ENCODE measurements at regions not wholly inside any gene's neighbourhood (a gene's known extent, or its start where the extent isn't known, plus 50 kb on each side); places are given as distances from the start of the nearest gene placed in this dataset.

DNA sequence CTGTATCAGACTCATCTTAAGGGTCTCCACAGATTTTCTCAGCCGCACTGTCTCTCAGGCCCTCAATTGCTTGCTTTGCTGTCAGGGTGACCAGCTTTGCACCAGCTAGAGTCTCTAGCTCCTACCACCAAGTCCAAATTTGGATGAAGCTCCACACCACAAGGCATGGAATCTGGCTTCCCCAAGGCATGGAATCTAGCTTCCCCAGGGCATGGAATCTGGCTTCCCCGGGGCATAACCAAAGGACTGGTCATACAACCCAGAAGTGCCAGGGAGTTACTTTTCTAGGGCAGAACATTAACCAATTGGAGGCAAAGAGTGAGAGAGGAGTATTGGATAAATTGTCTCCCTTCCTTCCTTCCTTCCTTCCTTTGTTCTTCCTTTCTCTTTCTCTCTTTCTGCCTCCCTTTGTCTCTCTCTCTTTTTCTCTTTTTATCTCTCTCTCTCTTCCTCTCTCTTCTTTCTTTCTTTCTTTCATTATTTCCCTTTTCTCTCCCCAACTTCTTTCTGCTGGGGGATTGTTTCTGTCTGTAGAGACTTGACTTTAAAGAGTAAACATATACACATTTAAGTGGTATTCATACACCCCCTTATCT lies 76.9 kb upstream of the HAO2 start:
- intact Hi-C loops (cut with DNase I): no loop called here
- DNase-seq (no peak), ATAC-seq (ENCODE audit: poor library complexity) (no peak)

DNA sequence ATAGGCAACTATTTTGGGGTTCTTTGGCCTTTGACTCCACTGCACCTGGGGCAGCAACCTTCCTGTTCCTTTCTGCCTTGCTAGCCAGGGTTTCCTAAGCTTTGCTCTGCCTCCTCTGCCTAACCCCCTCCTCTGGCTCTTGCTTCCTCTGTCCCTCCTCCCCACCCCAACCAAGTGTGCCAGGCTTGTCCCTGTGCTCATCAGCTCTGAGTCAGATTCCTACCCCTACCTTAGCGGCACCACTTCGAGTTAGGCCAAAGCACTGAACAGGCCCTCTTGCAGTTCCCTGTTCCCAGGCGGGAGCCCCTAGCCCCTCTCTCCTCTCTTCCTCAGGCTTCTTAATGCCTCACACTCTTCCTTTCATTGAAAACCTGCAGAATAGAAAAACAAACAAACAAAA lies 74.8 kb upstream of the HAO2 start:
- intact Hi-C loops (cut with DNase I): no loop called here
- ATAC-seq (ENCODE audit: poor library complexity) (no peak), DNase-seq (no peak)

DNA sequence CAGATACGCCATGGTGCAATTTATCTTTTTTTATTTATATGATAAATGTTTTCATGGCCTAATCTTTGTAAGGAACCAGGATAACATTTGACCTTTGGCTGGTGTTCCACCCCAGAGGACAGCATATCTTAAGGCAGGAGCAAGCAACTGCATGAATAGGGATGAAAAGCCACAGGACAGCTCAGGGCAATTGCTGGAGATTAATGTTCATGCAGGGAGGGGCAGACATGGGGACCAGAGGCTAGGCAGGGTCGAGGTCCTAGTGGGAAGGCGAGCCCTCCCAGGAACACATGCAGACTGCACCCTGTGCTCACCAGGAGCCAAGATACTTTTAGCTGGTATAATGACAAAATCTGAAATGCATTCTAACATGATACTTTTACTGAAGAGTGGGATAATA lies 74.4 kb upstream of the HAO2 start:
- ATAC-seq (ENCODE audit: poor library complexity) (no peak), DNase-seq (no peak)
- intact Hi-C loops (cut with DNase I): no loop called here

DNA sequence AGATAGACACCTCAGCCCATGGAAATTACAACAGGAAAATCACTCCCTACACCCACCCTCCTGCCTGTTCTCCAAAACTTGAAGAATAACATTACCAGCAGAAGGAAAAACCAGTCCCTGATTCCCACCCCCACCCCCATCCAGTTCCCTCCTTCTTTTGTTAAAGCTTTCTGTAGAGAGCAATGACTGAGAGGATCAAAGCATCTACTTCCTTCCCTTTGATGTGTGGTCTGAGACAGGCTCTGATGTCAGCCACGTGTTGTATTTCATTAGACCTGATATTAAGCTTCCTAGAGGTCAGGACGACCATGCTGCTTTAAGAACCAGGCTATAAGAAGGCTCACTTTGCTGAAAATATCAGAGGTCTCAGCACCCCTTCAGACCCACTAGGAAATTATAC lies 73.9 kb upstream of the HAO2 start:
- intact Hi-C loops (cut with DNase I): no loop called here
- DNase-seq (no peak), ATAC-seq (ENCODE audit: poor library complexity) (no peak)

- DNase-seq (no peak), ATAC-seq (ENCODE audit: poor library complexity) (no peak)
- intact Hi-C loops (cut with DNase I): no loop called here
These were observed 69.8 kb upstream of the HAO2 start for GRCh38 chr1:119298687-119299303.

GRCh38 chr1:119302011-119302410 lies 66.6 kb upstream of the HAO2 start:
- DNase-seq (no peak), ATAC-seq (ENCODE audit: poor library complexity) (no peak)
- intact Hi-C loops (cut with DNase I): no loop called here

- ATAC-seq (ENCODE audit: poor library complexity) (no peak), DNase-seq (no peak)
- intact Hi-C loops (cut with DNase I): no loop called here
These were observed 60.4 kb upstream of the HAO2 start for GRCh38 chr1:119308130-119308700.

GRCh38 chr1:119308806-119309205 lies 59.8 kb upstream of the HAO2 start:
- intact Hi-C loops (cut with DNase I): no loop called here
- no peak for DNase-seq
- no peak for ATAC-seq (ENCODE audit: poor library complexity)

- intact Hi-C loops (cut with DNase I): no loop called here
- ATAC-seq (ENCODE audit: poor library complexity): no peak
- DNase-seq: no peak
These were observed 58.3 kb upstream of the HAO2 start for GRCh38 chr1:119310301-119310700.

GRCh38 chr1:119312500-119312899 lies 56.1 kb upstream of the HAO2 start:
- ATAC-seq (ENCODE audit: poor library complexity) (no peak), DNase-seq (no peak)
- intact Hi-C loops (cut with DNase I): no loop called here

GRCh38 chr1:119314001-119314796 lies 54.4 kb upstream of the HAO2 start:
- intact Hi-C loops (cut with DNase I): no loop called here
- DNase-seq (no peak), ATAC-seq (ENCODE audit: poor library complexity) (no peak)

DNA sequence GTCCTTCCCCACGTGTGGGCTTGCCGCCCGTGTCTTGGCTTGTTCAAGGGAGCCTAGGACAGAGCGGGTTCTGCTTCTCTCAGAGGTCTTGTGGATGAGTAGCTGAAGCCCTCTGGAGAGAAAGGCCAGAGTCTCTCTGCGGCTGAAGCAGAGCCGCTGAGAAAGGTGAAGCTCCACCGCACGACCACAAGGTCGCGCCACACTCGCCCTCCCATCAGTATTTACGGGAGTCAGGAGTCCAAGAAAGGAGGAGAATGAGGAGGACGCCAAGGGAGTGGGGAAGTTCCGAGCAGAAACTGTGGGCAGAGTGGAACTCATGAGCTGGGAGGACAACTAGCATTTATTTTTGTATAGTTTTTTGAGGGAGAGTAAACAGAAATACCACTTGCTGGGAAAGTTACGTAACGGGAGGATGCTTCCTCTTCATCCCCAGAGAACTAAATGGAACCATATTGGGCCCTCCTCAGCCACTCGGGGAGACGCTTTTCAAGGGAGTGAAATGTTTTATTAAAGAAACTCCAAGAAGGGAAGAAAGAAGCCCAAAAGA lies 51.6 kb upstream of the HAO2 start:
- DNase-seq (no peak), ATAC-seq (ENCODE audit: poor library complexity) (no peak)
- intact Hi-C loops (cut with DNase I): no loop called here

GRCh38 chr1:119318466-119319309 lies 49.9 kb upstream of the HAO2 start:
- DNase-seq (no peak), ATAC-seq (ENCODE audit: poor library complexity) (no peak)
- intact Hi-C loops (cut with DNase I): no loop called here
